ENCODE measurements at regions not wholly inside any gene's neighbourhood (a gene's known extent, or its start where the extent isn't known, plus 50 kb on each side); places are given as distances from the start of the nearest gene placed in this dataset.
A peak's percentile ranks its signal among the peaks of the same experiment; 100 is the strongest.

GRCh38 chr10:124300735-124301134 lies 118.0 kb downstream of the OAT start:
- H3K27ac Mint-ChIP-seq, result no peak overlapping the region

GRCh38 chr10:124300224-124300623 lies 118.5 kb downstream of the OAT start:
- Histone ChIP-seq H3K4me3 (ENCODE audit: low read length) (no peak overlapping the region), H3K27me3 (ENCODE audit: control insufficient read depth, insufficient read depth, low read length, poor library complexity, severe bottlenecking) (no peaks in the 10 kb centered on the region), H3K36me3 (ENCODE audit: control insufficient read depth, insufficient read depth, low read length) (no peaks in the 10 kb centered on the region), H3K9me3 (ENCODE audit: control insufficient read depth, low read length) (peaks cover 15% of the 10 kb centered on the region), H3K9ac (ENCODE audit: extremely low read depth, low read length, poor library complexity, severe bottlenecking) (no peak overlapping the region), H3K27ac (ENCODE audit: low read depth, low read length) (no peak overlapping the region), H3K4me1 (ENCODE audit: control insufficient read depth, insufficient read depth, low read length) (no peaks in the 10 kb centered on the region)
- WGBS, 2 experiments (ENCODE audit: insufficient coverage in 1 of 2, insufficient read length in 1 of 2), result 76 to 85% methylated on average over 5 to 6 of the region's 6 CpGs
- Mint-ChIP-seq H3K4me1 (no peaks in the 10 kb centered on the region), H3K27me3 (ENCODE audit: insufficient read depth) (peaks cover 4% of the 10 kb centered on the region), H3K27ac (no peak overlapping the region), H3K9me3 (peaks cover 22% of the 10 kb centered on the region), H3K36me3 (ENCODE audit: low read depth) (peaks cover 4% of the 10 kb centered on the region), H3K4me3 (no peak overlapping the region)
- no peak for DNase-seq
- TF ChIP-seq CTCF (conservative IDR thresholded peaks at IDR 0.05), result no peak

More at GRCh38 chr10:124300735-124301134, 118.0 kb downstream of the OAT start:
- DNase-seq, result no peak
- H3K9me3 Mint-ChIP-seq, result peaks cover 22% of the 10 kb centered on the region
- no peak overlapping the region for H3K4me3 ChIP-seq (ENCODE audit: low read length)
- peaks cover 4% of the 10 kb centered on the region for H3K36me3 Mint-ChIP-seq (ENCODE audit: low read depth)
- no peaks in the 10 kb centered on the region for H3K4me1 ChIP-seq (ENCODE audit: control insufficient read depth, insufficient read depth, low read length)
- 86 to 100% methylated on average over 3 to 5 of the region's 5 CpGs for WGBS, 2 experiments (ENCODE audit: insufficient coverage in 1 of 2, insufficient read length in 1 of 2)
- no peaks in the 10 kb centered on the region for H3K36me3 ChIP-seq (ENCODE audit: control insufficient read depth, insufficient read depth, low read length)
- no peak overlapping the region for H3K9ac ChIP-seq (ENCODE audit: extremely low read depth, low read length, poor library complexity, severe bottlenecking)
- no peak overlapping the region for H3K4me3 Mint-ChIP-seq
- H3K4me1 Mint-ChIP-seq, result no peaks in the 10 kb centered on the region
- H3K9me3 ChIP-seq (ENCODE audit: control insufficient read depth, low read length), result peaks cover 15% of the 10 kb centered on the region
- H3K27me3 ChIP-seq (ENCODE audit: control insufficient read depth, insufficient read depth, low read length, poor library complexity, severe bottlenecking), result no peaks in the 10 kb centered on the region
- no peak overlapping the region for H3K27ac ChIP-seq (ENCODE audit: low read depth, low read length)
- TF ChIP-seq CTCF (conservative IDR thresholded peaks at IDR 0.05), result no peak
- H3K27me3 Mint-ChIP-seq (ENCODE audit: insufficient read depth), result peaks cover 4% of the 10 kb centered on the region

- H3K36me3 Mint-ChIP-seq (ENCODE audit: low read depth), result peaks cover 4% of the 10 kb centered on the region
- H3K27ac Mint-ChIP-seq, result no peak overlapping the region
Observed at GRCh38 chr10:124299696-124300095, 119.0 kb downstream of the OAT start.

More at GRCh38 chr10:124299696-124300095, 119.0 kb downstream of the OAT start:
- Mint-ChIP-seq H3K9me3 (peaks cover 22% of the 10 kb centered on the region), H3K4me1 (no peaks in the 10 kb centered on the region), H3K4me3 (no peak overlapping the region), H3K27me3 (ENCODE audit: insufficient read depth) (peaks cover 4% of the 10 kb centered on the region)
- Histone ChIP-seq H3K36me3 (ENCODE audit: control insufficient read depth, insufficient read depth, low read length) (no peaks in the 10 kb centered on the region), H3K4me1 (ENCODE audit: control insufficient read depth, insufficient read depth, low read length) (no peaks in the 10 kb centered on the region), H3K27ac (ENCODE audit: low read depth, low read length) (no peak overlapping the region), H3K4me3 (ENCODE audit: low read length) (no peak overlapping the region), H3K9me3 (ENCODE audit: control insufficient read depth, low read length) (peaks cover 15% of the 10 kb centered on the region), H3K9ac (ENCODE audit: extremely low read depth, low read length, poor library complexity, severe bottlenecking) (no peak overlapping the region), H3K27me3 (ENCODE audit: control insufficient read depth, insufficient read depth, low read length, poor library complexity, severe bottlenecking) (no peaks in the 10 kb centered on the region)
- peak; percentile 3 for DNase-seq
- no peak for TF ChIP-seq CTCF (conservative IDR thresholded peaks at IDR 0.05)
- WGBS, 2 experiments (ENCODE audit: insufficient coverage in 1 of 2, insufficient read length in 1 of 2), result 90 to 92% methylated on average over 2 to 4 of the region's 4 CpGs
